ENCODE measurements at regions not wholly inside any gene's neighbourhood (a gene's known extent, or its start where the extent isn't known, plus 50 kb on each side); places are given as distances from the start of the nearest gene placed in this dataset.
"Not testable (repeated sequence)": the region's sequence is repeated elsewhere in the genome, so short reads cannot be mapped to it uniquely, and the experiment has no call there.

- DNase-seq: no peak
Observed at GRCh38 chr9:81058782-81059181, 630.6 kb downstream of the TLE1 start.

GRCh38 chr9:81053298-81054025, 635.9 kb downstream of the TLE1 start:
- no peak for DNase-seq

- no peak for DNase-seq
Observed at GRCh38 chr9:81052846-81053245, 636.5 kb downstream of the TLE1 start.

GRCh38 chr9:81047280-81047679, 642.1 kb downstream of the TLE1 start:
- DNase-seq: no peak

GRCh38 chr9:81045658-81046057, 643.7 kb downstream of the TLE1 start:
- DNase-seq: no peak

GRCh38 chr9:81037889-81038288, 651.5 kb downstream of the TLE1 start:
- no peak for DNase-seq

GRCh38 chr9:81035601-81036000, 653.7 kb downstream of the TLE1 start:
- no peak for DNase-seq

- DNase-seq: no peak
Observed at GRCh38 chr9:81035171-81035570, 654.2 kb downstream of the TLE1 start.

GRCh38 chr9:81032831-81033230, 656.5 kb downstream of the TLE1 start:
- DNase-seq: no peak

- DNase-seq: no peak
Observed at GRCh38 chr9:81032030-81032572, 657.2 kb downstream of the TLE1 start.

GRCh38 chr9:81031422-81032029, 657.8 kb downstream of the TLE1 start:
- DNase-seq: no peak

- DNase-seq: no peak
Observed at GRCh38 chr9:81030027-81030426, 659.3 kb downstream of the TLE1 start.

GRCh38 chr9:81028504-81028903, 660.8 kb downstream of the TLE1 start:
- DNase-seq: no peak

GRCh38 chr9:81022177-81022576, 667.2 kb downstream of the TLE1 start:
- DNase-seq: no peak

- DNase-seq: not testable (repeated sequence)
Observed at GRCh38 chr9:81014945-81015344, 674.4 kb downstream of the TLE1 start.

- DNase-seq: not testable (repeated sequence)
Observed at GRCh38 chr9:81013191-81013590, 676.2 kb downstream of the TLE1 start.

- DNase-seq: no peak
Observed at GRCh38 chr9:81002906-81003305, 686.4 kb downstream of the TLE1 start.

GRCh38 chr9:81002242-81002641, 687.1 kb downstream of the TLE1 start:
- no peak for DNase-seq

GRCh38 chr9:80995759-80996158, 693.6 kb downstream of the TLE1 start:
- no peak for DNase-seq

GRCh38 chr9:80994892-80995291, 694.5 kb downstream of the TLE1 start:
- no peak for DNase-seq

GRCh38 chr9:80985595-80985994, 703.8 kb downstream of the TLE1 start:
- DNase-seq: not testable (repeated sequence)

- no peak for DNase-seq
Observed at GRCh38 chr9:80976403-80976802, 712.9 kb downstream of the TLE1 start.

GRCh38 chr9:80970377-80970776, 719.0 kb downstream of the TLE1 start:
- DNase-seq: not testable (repeated sequence)

- DNase-seq: no peak
Observed at GRCh38 chr9:80968611-80969010, 720.7 kb downstream of the TLE1 start.

- DNase-seq: no peak
Observed at GRCh38 chr9:80964914-80965313, 724.4 kb downstream of the TLE1 start.
